ENCODE measurements at regions not wholly inside any gene's neighbourhood (a gene's known extent, or its start where the extent isn't known, plus 50 kb on each side); places are given as distances from the start of the nearest gene placed in this dataset.
"Not testable (repeated sequence)": the region's sequence is repeated elsewhere in the genome, so short reads cannot be mapped to it uniquely, and the experiment has no call there.

GRCh38 chr15:70231484-70231883 is 133.8 kb upstream of the TLE3 start:
- Histone ChIP-seq H3K4me1 (no peaks in the 10 kb centered on the region), H3K36me3 (no peaks in the 10 kb centered on the region), H3K4me3 (no peak overlapping the region), H3K9me3 (peaks cover 10% of the 10 kb centered on the region in 2 donors), H3K27me3 (no peaks in the 10 kb centered on the region), H3K27ac (no peak overlapping the region)
- in situ Hi-C loops (cut with MboI; ENCODE audit: low pct_ligation_motif_present in 1 of 4, low pct_unique_long_range_greater_than_20kb in 1 of 4, low sequenced_read_pairs in 3 of 4) = no loop called here
- TF ChIP-seq, protein P1, sequence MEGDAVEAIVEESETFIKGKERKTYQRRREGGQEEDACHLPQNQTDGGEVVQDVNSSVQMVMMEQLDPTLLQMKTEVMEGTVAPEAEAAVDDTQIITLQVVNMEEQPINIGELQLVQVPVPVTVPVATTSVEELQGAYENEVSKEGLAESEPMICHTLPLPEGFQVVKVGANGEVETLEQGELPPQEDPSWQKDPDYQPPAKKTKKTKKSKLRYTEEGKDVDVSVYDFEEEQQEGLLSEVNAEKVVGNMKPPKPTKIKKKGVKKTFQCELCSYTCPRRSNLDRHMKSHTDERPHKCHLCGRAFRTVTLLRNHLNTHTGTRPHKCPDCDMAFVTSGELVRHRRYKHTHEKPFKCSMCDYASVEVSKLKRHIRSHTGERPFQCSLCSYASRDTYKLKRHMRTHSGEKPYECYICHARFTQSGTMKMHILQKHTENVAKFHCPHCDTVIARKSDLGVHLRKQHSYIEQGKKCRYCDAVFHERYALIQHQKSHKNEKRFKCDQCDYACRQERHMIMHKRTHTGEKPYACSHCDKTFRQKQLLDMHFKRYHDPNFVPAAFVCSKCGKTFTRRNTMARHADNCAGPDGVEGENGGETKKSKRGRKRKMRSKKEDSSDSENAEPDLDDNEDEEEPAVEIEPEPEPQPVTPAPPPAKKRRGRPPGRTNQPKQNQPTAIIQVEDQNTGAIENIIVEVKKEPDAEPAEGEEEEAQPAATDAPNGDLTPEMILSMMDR (IDR thresholded peaks at IDR 0.05) = no peak
- no peak for TF ChIP-seq POLR2AphosphoS5 (IDR thresholded peaks at IDR 0.05)
- TF ChIP-seq EP300 (IDR thresholded peaks at IDR 0.05; ENCODE audit: low read depth) = no peak
- no peak for TF ChIP-seq POLR2A (IDR thresholded peaks at IDR 0.05)
- 50 to 97% methylated on average over 1 of the region's 1 CpG for WGBS, 2 donors (ENCODE audit: low coverage in 1 of 2)
- intact Hi-C loops (cut with DNase I; ENCODE audit: low total_unique reads) = no loop called here
- no peak for DNase-seq

DNA sequence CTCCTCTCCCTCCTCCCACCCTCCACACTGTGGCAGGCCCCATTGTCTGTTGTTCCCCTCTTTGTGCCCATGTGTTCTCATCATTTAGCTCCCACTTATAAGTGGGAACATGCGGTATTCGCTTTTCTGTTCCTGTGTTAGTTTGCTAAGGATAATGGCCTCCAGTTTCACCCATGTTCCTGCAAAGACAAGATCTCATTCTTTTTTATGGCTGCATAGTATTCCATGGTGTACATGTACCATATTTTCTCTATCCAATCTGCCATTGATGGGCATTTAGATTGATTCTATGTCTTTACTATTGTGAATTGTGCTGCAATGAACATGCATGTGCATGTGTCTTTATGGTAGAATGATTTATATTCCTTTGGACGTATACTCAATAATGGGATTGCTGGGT is 130.2 kb upstream of the TLE3 start:
- in situ Hi-C loops (cut with MboI; ENCODE audit: low pct_ligation_motif_present in 1 of 4, low pct_unique_long_range_greater_than_20kb in 1 of 4, low sequenced_read_pairs in 3 of 4); H3K36me3 ChIP-seq; H3K4me1 ChIP-seq; H3K27me3 ChIP-seq; H3K27ac ChIP-seq; DNase-seq; intact Hi-C loops (cut with DNase I; ENCODE audit: low total_unique reads); H3K4me3 ChIP-seq: not testable (repeated sequence)
- 99 to 100% methylated on average over 3 of the region's 3 CpGs for WGBS, 2 donors (ENCODE audit: low coverage in 1 of 2)
- H3K9me3 ChIP-seq = peaks cover 10% of the 10 kb centered on the region in 2 donors

GRCh38 chr15:70227147-70227546 is 129.4 kb upstream of the TLE3 start:
- H3K36me3 ChIP-seq = no peaks in the 10 kb centered on the region
- peaks cover 9 to 10% of the 10 kb centered on the region in 2 donors for H3K9me3 ChIP-seq
- 82% methylated on average over 1 of the region's 1 CpG; no CpG with 5 or more reads in 1 of the 2 donors for WGBS, 2 donors (ENCODE audit: low coverage in 1 of 2)
- TF ChIP-seq, protein P1 (IDR thresholded peaks at IDR 0.05) = no peak
- TF ChIP-seq POLR2A (IDR thresholded peaks at IDR 0.05) = no peak
- no peak for TF ChIP-seq EP300 (IDR thresholded peaks at IDR 0.05; ENCODE audit: low read depth)
- TF ChIP-seq POLR2AphosphoS5 (IDR thresholded peaks at IDR 0.05) = no peak
- H3K4me3 ChIP-seq = no peak overlapping the region
- in situ Hi-C loops (cut with MboI; ENCODE audit: low pct_ligation_motif_present in 1 of 4, low pct_unique_long_range_greater_than_20kb in 1 of 4, low sequenced_read_pairs in 3 of 4) (no loop called here), intact Hi-C loops (cut with DNase I; ENCODE audit: low total_unique reads) (no loop called here)
- no peaks in the 10 kb centered on the region for H3K4me1 ChIP-seq
- no peaks in the 10 kb centered on the region for H3K27me3 ChIP-seq
- H3K27ac ChIP-seq = no peak overlapping the region
- DNase-seq = no peak

GRCh38 chr15:70226337-70226980 is 128.7 kb upstream of the TLE3 start:
- intact Hi-C loops (cut with DNase I; ENCODE audit: low total_unique reads) = no loop called here
- TF ChIP-seq, protein P1 (IDR thresholded peaks at IDR 0.05) = no peak
- no peak for TF ChIP-seq EP300 (IDR thresholded peaks at IDR 0.05; ENCODE audit: low read depth)
- TF ChIP-seq POLR2A (IDR thresholded peaks at IDR 0.05) = no peak
- TF ChIP-seq POLR2AphosphoS5 (IDR thresholded peaks at IDR 0.05) = no peak
- Histone ChIP-seq H3K4me3 (no peak overlapping the region), H3K4me1 (no peaks in the 10 kb centered on the region), H3K9me3 (peaks cover 2 to 4% of the 10 kb centered on the region in 2 donors), H3K27ac (no peak overlapping the region), H3K36me3 (no peaks in the 10 kb centered on the region), H3K27me3 (no peaks in the 10 kb centered on the region)
- no peak for DNase-seq
- in situ Hi-C loops (cut with MboI; ENCODE audit: low pct_ligation_motif_present in 1 of 4, low pct_unique_long_range_greater_than_20kb in 1 of 4, low sequenced_read_pairs in 3 of 4) = no loop called here
- WGBS, 2 donors (ENCODE audit: low coverage in 1 of 2) = 95 to 97% methylated on average over 7 to 12 of the region's 12 CpGs

DNA sequence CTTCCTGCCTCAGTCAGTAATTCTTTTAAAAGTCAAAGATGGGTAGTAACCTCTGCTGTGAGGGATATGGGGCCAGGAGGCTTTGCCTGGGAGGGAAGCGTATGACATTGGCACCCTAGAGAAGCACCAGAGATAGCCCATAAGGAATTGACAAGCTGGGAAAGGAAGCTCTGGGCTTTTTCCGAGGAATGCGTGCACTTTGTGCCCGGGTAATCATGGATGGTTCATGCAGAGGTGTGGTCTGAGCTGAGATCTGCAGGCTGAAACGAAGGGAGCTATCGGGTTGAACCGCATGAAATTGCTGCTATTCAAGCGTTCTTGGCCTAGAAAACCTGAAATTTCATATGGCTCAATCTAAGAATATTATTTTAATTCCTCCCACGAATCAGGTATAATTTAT is 127.7 kb upstream of the TLE3 start:
- Histone ChIP-seq H3K4me1 (no peaks in the 10 kb centered on the region), H3K36me3 (no peaks in the 10 kb centered on the region), H3K9me3 (no peaks in the 10 kb centered on the region), H3K27me3 (no peaks in the 10 kb centered on the region), H3K27ac (no peak overlapping the region), H3K4me3 (no peak overlapping the region)
- in situ Hi-C loops (cut with MboI; ENCODE audit: low pct_ligation_motif_present in 1 of 4, low pct_unique_long_range_greater_than_20kb in 1 of 4, low sequenced_read_pairs in 3 of 4) = no loop called here
- TF ChIP-seq POLR2A (IDR thresholded peaks at IDR 0.05) (no peak), EP300 (IDR thresholded peaks at IDR 0.05; ENCODE audit: low read depth) (no peak), POLR2AphosphoS5 (IDR thresholded peaks at IDR 0.05) (no peak)
- TF ChIP-seq, protein P1 (IDR thresholded peaks at IDR 0.05) = no peak
- 49 to 81% methylated on average over 5 to 9 of the region's 9 CpGs for WGBS, 2 donors (ENCODE audit: low coverage in 1 of 2)
- no peak for DNase-seq
- intact Hi-C loops (cut with DNase I; ENCODE audit: low total_unique reads) = no loop called here

Measured in transverse colon (tissue), 4 donors.